GM18873 (cell line): ENCODE measurements at regions not wholly inside any gene's neighbourhood (a gene's known extent, or its start where the extent isn't known, plus 50 kb on each side); places are given as distances from the start of the nearest gene placed in this dataset.
"Not testable (repeated sequence)": the region's sequence is repeated elsewhere in the genome, so short reads cannot be mapped to it uniquely, and the experiment has no call there.

ENCODE experiments used
- ATAC-seq: cut with Tn5 transposase; IDR thresholded peaks from one replicate; pipeline ENCODE4 v1.9.1; 2021; ENCODE audit warnings: mild to moderate bottlenecking, moderate library complexity, moderate number of reproducible peaks; ENCODE audit not compliant: unreplicated experiment, low FRiP score

- no peak for ATAC-seq
Observed at GRCh38 chr13:103510007-103510535, 443.9 kb upstream of the SLC10A2 start.

- ATAC-seq: no peak
Observed at GRCh38 chr13:103497404-103497803, 431.2 kb upstream of the SLC10A2 start.

DNA sequence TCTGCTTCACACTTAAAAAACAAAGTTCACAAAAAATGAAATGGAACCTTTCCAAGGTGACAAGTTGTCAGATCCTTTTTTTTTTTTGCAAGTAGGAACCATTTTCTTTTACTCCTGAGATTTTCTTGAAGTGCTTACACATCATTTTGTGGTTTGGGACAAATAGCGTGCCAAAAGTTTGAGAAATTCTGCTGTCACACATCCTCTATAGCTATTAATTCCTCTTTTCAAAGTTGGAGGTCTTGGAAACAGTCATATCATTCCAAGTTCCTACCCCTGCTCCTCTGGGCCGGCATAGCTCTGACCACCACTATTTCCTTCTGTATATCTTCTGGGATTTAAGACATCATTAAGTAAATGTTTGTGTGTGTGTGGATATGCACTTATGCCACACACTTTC, 421.6 kb upstream of the SLC10A2 start:
- ATAC-seq: no peak

DNA sequence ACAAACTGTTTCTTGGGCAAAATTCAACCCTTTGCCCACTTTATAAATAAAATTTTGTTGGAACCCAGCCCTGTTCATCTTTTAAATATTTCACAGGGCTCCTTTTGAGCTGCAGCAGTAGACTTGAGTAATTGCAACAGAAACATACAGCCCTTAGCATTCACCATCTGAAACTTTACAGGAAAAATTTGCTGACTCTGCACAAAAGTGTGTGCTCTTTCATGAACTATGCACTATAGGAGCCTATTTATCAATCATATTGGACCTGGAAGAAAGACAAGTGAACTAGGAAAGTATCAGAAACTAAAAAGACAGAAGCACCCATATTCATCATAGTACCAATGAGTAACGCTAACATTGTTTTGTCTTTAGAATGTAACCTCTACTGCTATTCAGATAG, 406.9 kb upstream of the SLC10A2 start:
- no peak for ATAC-seq

DNA sequence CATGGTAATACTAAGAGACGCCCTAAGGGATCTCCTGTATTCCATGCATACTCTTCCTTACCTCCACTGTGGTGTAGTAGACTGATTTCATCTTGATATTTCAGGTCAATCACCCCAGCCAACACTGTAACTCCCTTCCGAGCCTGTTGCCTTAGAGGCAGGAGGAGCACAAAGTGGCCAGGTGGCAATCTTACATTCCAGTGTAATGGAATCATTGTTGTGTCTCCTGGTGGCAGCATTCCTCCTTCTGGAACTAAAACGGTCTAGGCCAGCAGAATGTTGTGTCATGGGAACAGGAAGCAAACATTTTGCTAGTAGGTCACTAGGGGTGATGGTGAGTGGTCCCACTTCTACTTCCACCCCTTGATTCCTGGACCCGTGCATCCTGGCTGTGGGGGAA, 405.7 kb upstream of the SLC10A2 start:
- no peak for ATAC-seq

DNA sequence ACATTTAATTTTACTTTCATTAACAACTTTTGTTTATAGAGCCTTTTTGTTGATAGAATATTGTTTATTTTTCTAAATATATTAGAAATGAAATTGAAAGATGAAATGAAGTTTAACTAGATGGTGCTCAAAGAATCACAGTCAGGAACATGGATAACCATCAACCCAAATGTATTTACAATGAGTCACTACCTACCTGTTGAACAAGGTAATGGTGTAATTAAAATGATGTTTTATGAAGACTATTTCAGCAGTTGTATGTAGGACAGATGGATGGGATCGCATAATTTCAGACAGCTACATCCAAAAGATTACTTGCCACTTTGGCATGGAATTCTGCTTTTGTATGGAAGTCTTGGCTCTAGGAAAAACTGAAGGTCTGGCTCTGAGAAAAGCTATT, 403.6 kb upstream of the SLC10A2 start:
- no peak for ATAC-seq

DNA sequence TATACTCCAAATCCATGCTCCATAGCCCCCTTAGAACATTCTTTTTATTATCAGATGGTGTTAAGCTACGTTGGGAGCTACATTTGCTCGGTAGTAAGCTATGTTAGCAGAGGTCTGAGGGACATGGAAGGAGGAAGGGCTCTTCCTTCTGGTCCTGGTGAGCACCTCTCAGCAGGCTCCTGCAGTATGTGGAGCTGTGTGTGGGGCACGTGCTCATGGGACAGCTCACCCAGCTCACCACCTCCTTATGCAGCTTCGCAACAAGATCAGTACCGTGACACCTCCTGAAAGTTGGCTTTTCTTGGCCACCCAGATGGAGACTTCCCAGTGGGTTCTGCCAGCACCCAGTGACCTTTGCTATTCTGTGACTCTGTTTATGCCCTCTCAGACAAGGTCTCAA, 400.5 kb upstream of the SLC10A2 start:
- ATAC-seq: no peak

DNA sequence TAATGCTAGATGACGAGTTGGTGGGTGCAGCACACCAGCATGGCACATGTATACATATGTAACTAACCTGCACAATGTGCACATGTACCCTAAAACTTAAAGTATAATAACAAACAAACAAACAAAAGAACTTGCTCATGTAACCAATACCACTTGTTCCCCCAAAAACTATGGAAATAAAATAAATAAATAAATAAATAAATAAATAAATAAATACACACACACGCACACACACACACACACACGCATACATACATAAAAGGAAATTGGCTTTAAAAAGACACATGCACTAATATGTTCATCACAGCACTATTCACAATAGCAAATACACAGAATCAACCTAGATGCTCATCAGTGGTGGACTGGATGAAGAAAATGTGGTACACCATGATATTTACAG, 394.0 kb upstream of the SLC10A2 start:
- not testable (repeated sequence) for ATAC-seq

GRCh38 chr13:103457050-103457449, 390.8 kb upstream of the SLC10A2 start:
- ATAC-seq: not testable (repeated sequence)

DNA sequence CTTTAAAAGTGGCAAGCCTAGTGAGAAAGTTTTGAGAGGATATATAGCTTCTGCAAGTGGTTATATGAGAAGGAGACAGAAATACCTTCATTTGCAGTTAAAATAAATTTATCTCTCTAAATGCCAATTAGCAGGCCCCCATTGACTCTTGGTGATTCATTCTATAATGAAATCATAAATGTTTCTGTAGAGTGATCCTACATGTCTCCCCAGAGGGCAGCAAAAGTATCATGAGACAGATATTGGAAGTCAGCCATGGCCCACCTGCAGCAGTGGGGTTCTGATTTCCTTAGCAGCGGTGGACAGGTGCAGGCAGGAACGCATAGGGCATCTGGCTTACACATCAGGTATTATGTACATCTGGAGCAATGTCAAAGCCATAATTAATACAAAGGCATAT, 385.4 kb upstream of the SLC10A2 start:
- ATAC-seq: no peak

DNA sequence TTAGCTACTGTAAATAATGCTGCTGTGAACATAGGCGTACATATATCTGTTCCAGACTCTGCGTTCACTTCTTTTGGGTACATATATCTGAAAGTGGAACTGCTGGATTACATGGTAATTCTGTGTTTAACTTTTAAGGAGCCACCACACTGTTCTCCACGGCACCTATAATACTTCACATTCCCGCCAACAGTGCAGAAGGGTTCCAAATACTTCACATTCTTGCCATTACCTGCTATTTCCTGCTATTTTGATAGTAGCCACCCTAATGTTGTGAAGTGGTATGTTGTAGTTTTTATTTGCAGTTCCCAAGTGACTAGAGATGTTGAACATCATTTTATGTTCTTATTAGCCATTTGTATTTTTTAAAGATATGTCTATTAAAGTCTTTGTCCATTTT, 377.4 kb upstream of the SLC10A2 start:
- ATAC-seq: no peak

- no peak for ATAC-seq
Observed at GRCh38 chr13:103437651-103438050, 371.4 kb upstream of the SLC10A2 start.

- no peak for ATAC-seq
Observed at GRCh38 chr13:103436057-103436654, 369.9 kb upstream of the SLC10A2 start.

GRCh38 chr13:103431856-103432255, 365.6 kb upstream of the SLC10A2 start:
- ATAC-seq: no peak

- no peak for ATAC-seq
Observed at GRCh38 chr13:103430368-103430767, 364.2 kb upstream of the SLC10A2 start.

DNA sequence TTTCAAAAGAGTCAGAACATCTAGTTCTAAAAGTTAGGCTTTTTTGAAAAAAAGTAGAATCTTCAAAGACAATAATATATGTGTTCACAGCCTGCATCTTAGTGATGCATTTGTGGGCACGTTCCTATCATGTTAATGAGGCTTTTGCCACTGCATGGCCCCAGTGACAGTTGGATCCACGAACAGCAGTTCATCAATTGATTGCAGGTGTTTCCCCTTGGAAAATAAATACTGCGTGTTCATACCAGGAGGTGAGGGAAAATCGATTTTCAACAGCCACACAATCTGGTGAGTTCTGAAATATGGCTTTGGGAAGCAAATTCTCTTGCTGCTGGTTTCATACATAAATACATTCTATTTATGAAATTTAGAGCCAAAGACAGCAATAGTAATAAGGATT, 343.8 kb upstream of the SLC10A2 start:
- no peak for ATAC-seq

- no peak for ATAC-seq
Observed at GRCh38 chr13:103406967-103407366, 340.8 kb upstream of the SLC10A2 start.

DNA sequence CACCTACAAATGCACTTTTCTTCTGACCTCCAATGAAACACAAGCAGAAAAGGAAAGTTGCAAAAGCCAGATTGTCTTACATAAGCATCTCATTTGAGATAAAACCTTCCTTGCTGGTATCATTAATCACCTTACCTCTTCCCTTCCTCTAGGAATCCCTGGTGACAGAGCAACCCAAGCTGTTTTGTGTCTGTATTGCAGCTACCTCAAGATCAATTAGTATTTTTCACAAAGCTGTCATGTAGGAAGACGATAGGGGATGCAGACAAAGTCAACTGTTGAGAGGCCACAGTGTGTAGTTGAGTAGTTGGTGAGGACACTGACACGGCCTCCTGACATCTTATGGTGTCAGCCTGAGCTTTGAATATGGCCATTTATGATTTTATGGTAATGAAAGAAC, 339.1 kb upstream of the SLC10A2 start:
- ATAC-seq: no peak

DNA sequence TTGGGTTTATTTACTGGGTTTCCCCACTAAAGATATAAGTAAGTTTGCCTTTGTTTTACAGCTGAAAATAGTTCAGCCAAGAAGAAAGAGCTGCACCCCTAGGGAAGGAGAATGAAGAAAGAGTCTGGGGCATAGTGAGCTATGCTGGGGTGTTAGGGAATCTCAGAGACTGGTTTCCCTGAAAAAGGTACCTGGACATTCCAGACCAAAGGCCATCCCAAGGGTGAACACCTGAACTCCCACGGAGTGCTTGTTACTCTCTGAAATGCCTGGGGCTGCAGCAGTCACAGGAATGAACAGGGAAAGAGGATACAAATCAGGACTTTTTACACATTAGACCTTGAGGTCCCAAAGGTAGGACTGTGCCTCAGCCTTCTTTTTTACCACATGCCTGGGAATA, 337.6 kb upstream of the SLC10A2 start:
- ATAC-seq: no peak

DNA sequence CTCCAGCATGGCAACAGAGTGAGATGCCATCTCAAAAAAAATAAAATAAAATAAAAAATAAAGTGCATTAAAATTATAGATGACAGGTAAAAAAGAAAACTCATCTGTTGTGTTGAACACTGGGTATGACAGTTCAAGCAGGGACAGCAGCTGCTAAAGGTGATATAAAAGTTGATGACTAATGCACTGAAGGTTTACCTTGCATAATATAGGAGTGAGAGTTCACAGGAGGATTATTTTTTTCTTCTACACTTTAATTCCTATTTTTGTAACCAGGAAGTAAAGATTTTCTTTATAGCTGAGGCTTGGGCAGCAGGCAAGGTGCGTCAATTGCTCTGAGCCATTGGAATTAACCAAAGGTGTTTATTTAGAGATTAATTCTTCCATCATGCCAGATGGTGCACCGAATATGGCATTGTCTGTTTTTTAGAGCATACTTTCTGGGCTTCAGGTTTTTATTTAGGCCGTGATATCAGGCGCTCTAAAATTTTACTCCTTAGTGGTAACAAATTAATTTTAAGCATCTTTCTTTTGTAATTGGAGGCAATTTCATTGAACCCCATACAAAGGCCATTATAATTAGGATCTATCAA, 337.0 kb upstream of the SLC10A2 start:
- no peak for ATAC-seq

DNA sequence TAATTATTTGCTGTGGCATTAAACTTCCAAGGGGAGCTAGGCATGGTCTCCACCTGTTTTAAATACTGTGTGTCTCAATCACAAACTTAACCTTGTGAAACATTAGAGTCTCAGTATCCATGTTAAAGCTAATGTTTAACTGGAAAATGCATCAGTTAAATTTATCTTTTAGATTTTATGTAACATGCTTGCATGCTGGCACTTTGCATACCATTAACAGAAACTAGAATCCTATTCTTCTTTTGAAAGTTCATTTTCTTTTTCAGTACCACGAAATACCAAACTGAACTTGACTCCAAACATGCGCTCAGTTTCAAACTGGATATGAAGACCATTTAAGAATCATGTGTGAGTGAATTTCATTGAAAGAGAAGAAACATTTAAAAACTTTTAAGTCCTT, 328.9 kb upstream of the SLC10A2 start:
- no peak for ATAC-seq

DNA sequence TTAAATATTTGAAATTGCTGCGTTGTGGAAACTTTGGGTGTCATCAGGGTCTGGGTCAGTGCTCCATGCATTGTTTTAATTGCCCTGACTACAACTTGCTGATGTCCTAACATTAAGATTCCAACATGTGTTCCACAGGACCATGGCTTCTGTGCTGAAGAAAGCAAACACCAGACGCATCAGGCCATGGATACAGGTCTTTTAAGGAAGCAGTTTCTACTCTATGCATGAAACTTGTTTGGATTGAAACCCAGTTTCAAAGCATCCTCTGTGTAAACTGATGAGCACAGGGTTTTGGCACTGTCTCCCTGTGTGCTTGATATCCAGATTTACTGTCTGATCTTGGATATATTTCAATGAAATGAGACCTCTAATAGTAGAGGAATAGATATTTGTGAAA, 328.4 kb upstream of the SLC10A2 start:
- ATAC-seq: no peak
